Mesenchymal stem cell (in vitro differentiated cells and primary cell): ENCODE measurements at regions not wholly inside any gene's neighbourhood (a gene's known extent, or its start where the extent isn't known, plus 50 kb on each side); places are given as distances from the start of the nearest gene placed in this dataset.
"Not testable (repeated sequence)": the region's sequence is repeated elsewhere in the genome, so short reads cannot be mapped to it uniquely, and the experiment has no call there.

ENCODE experiments used
- DNase-seq: peaks from one replicate; pipeline ENCODE4 v3.0.0-alpha.2; 2013
- H2AFZ ChIP-seq: one replicate; pipeline ENCODE4 v1.6.1; 2013; ENCODE audit warnings: low read depth, mild to moderate bottlenecking, control low read depth, inconsistent platforms, low read length, moderate library complexity
- H2AK5ac ChIP-seq: 2 replicates; pipeline ENCODE4 v1.6.1; 2013; ENCODE audit warnings: low read length, moderate library complexity, mild to moderate bottlenecking, inconsistent platforms; ENCODE audit not compliant: severe bottlenecking
- H2BK120ac ChIP-seq: one replicate; pipeline ENCODE4 v1.6.1; 2013; ENCODE audit warnings: low read depth, mild to moderate bottlenecking, inconsistent platforms, low read length, moderate library complexity
- H2BK12ac ChIP-seq, 2 experiments: one replicate each; pipeline ENCODE4 v1.6.1; 2013; ENCODE audit warnings: inconsistent platforms in 2 of 2, low read length in 2 of 2, mild to moderate bottlenecking in 2 of 2, moderate library complexity in 2 of 2, control low read depth in 1 of 2
- H2BK15ac ChIP-seq: one replicate; pipeline ENCODE4 v1.6.1; 2013; ENCODE audit warnings: mild to moderate bottlenecking, low read depth, inconsistent platforms; ENCODE audit not compliant: poor library complexity, severe bottlenecking
- H2BK5ac ChIP-seq: 2 replicates; pipeline ENCODE4 v1.6.1; 2013; ENCODE audit warnings: low read depth, mild to moderate bottlenecking, low read length, control low read depth, inconsistent platforms; ENCODE audit not compliant: poor library complexity, severe bottlenecking
- H3K14ac ChIP-seq, 2 experiments: one replicate each; pipeline ENCODE4 v1.6.1; 2013; ENCODE audit warnings: inconsistent platforms in 2 of 2, low read length in 2 of 2, control low read depth in 1 of 2, mild to moderate bottlenecking in 1 of 2, moderate library complexity in 1 of 2
- H3K18ac ChIP-seq, 2 experiments: one replicate each; pipeline ENCODE4 v1.6.1; 2013; ENCODE audit warnings: inconsistent platforms in 2 of 2, low read length in 2 of 2, control low read depth in 1 of 2, low read depth in 1 of 2, mild to moderate bottlenecking in 1 of 2
- H3K23ac ChIP-seq, 2 experiments: one replicate each; pipeline ENCODE4 v1.6.1; 2013; ENCODE audit warnings: inconsistent platforms in 2 of 2, low read length in 2 of 2, mild to moderate bottlenecking in 2 of 2, moderate library complexity in 2 of 2, control low read depth in 1 of 2
- H3K27ac ChIP-seq: 2 replicates; pipeline ENCODE4 v1.5.1; 2013; ENCODE audit warnings: mild to moderate bottlenecking, moderate library complexity, low read length, control low read depth, inconsistent platforms; ENCODE audit not compliant: poor library complexity, severe bottlenecking
- H3K27me3 ChIP-seq, 2 experiments: 2 replicates each; pipeline versions ENCODE4 v1.6.1 to v1.7.0; 2013; ENCODE audit warnings: low read length in 2 of 2, mild to moderate bottlenecking in 2 of 2, moderate library complexity in 2 of 2, control low read depth in 1 of 2, inconsistent platforms in 1 of 2; ENCODE audit not compliant: control insufficient read depth in 1 of 2, insufficient read depth in 1 of 2
- H3K36me3 ChIP-seq, 2 experiments: 2 replicates each; pipeline versions ENCODE4 v1.6.1 to v1.7.0; 2013; ENCODE audit warnings: low read length in 2 of 2, control low read depth in 1 of 2, inconsistent platforms in 1 of 2, low read depth in 1 of 2, mild to moderate bottlenecking in 1 of 2; ENCODE audit not compliant: insufficient read depth in 2 of 2, control insufficient read depth in 1 of 2
- H3K4ac ChIP-seq, 2 experiments: one replicate each; pipeline ENCODE4 v1.6.1; 2013; ENCODE audit warnings: inconsistent platforms in 2 of 2, low read length in 2 of 2, mild to moderate bottlenecking in 2 of 2, moderate library complexity in 2 of 2, control low read depth in 1 of 2, low read depth in 1 of 2
- H3K4me1 ChIP-seq: 2 replicates; pipeline ENCODE4 v1.6.1; 2013; ENCODE audit warnings: low read depth, low read length, control low read depth; ENCODE audit not compliant: control insufficient read depth, insufficient read depth
- H3K4me2 ChIP-seq: 2 replicates; pipeline ENCODE4 v1.6.1; 2013; ENCODE audit warnings: low read length, mild to moderate bottlenecking, inconsistent platforms; ENCODE audit not compliant: poor library complexity, severe bottlenecking
- H3K4me3 ChIP-seq, 2 experiments: 2 replicates each; pipeline versions ENCODE4 v1.5.1 to v1.7.0; 2013; ENCODE audit warnings: low read length in 2 of 2, mild to moderate bottlenecking in 2 of 2, control low read depth in 1 of 2, low read depth in 1 of 2; ENCODE audit not compliant: insufficient read depth in 1 of 2
- H3K79me1 ChIP-seq: replicated peaks from 2 replicates; pipeline ENCODE4 v1.6.1; 2013; ENCODE audit warnings: mild to moderate bottlenecking, control low read depth, low read length, inconsistent platforms; ENCODE audit not compliant: poor library complexity, severe bottlenecking
- H3K9ac ChIP-seq: 2 replicates; pipeline ENCODE4 v1.7.0; 2013; ENCODE audit warnings: mild to moderate bottlenecking, low read length, moderate library complexity
- H3K9me3 ChIP-seq: 2 replicates; pipeline ENCODE4 v1.7.0; 2013; ENCODE audit warnings: mild to moderate bottlenecking, low read length; ENCODE audit not compliant: control insufficient read depth
- H4K8ac ChIP-seq: one replicate; pipeline ENCODE4 v1.6.1; 2013; ENCODE audit warnings: inconsistent platforms, mild to moderate bottlenecking, low read length, moderate library complexity
- H4K91ac ChIP-seq: one replicate; pipeline ENCODE4 v1.6.1; 2013; ENCODE audit warnings: mild to moderate bottlenecking, low read length, inconsistent platforms
- WGBS: methylation state at CpG from one replicate; pipeline ENCODE4 v1.1.7; 2013; ENCODE audit warnings: mixed read lengths; 5-methylcytosine and 5-hydroxymethylcytosine counted together

- Histone ChIP-seq H3K27ac (no peak overlapping the region), H4K8ac (no peak overlapping the region), H3K14ac (no peak overlapping the region), H3K79me1 (no peaks in the 10 kb centered on the region), H3K9me3 (no peaks in the 10 kb centered on the region), H3K4me2 (no peak overlapping the region), H3K27me3 (no peaks in the 10 kb centered on the region), H3K4me1 (no peaks in the 10 kb centered on the region), H3K9ac (no peak overlapping the region), H3K23ac (no peak overlapping the region), H2BK5ac (no peak overlapping the region), H3K36me3 (no peaks in the 10 kb centered on the region), H2BK120ac (no peak overlapping the region), H2AFZ (no peak overlapping the region), H3K4ac (no peak overlapping the region), H3K4me3 (no peak overlapping the region), H2AK5ac (no peak overlapping the region), H3K18ac (no peak overlapping the region), H2BK15ac (no peak overlapping the region), H4K91ac (no peak overlapping the region), H2BK12ac (no peak overlapping the region)
- 68% methylated on average over 4 of the region's 5 CpGs for WGBS
- no peak for DNase-seq
Measured at GRCh38 chr7:96921231-96921630, 84.1 kb upstream of the DLX6 start.

- Histone ChIP-seq H2BK15ac (no peak overlapping the region), H2AK5ac (no peak overlapping the region), H3K18ac (no peak overlapping the region), H2AFZ (no peak overlapping the region), H3K79me1 (no peaks in the 10 kb centered on the region), H4K8ac (no peak overlapping the region), H3K4me2 (no peak overlapping the region), H3K4me3 (no peak overlapping the region), H3K36me3 (no peaks in the 10 kb centered on the region), H2BK5ac (no peak overlapping the region), H3K9ac (no peak overlapping the region), H3K4me1 (no peaks in the 10 kb centered on the region), H3K23ac (no peak overlapping the region), H4K91ac (no peak overlapping the region), H3K14ac (no peak overlapping the region), H3K4ac (no peak overlapping the region), H3K27me3 (no peaks in the 10 kb centered on the region), H2BK12ac (no peak overlapping the region), H3K9me3 (no peaks in the 10 kb centered on the region), H2BK120ac (no peak overlapping the region), H3K27ac (no peak overlapping the region)
- WGBS, result 59% methylated on average over 3 of the region's 3 CpGs
- DNase-seq, result no peak
Measured at GRCh38 chr7:96921771-96922170, 83.6 kb upstream of the DLX6 start.

GRCh38 chr7:96923345-96923744 is 82.0 kb upstream of the DLX6 start:
- not testable (repeated sequence) for DNase-seq, H4K91ac ChIP-seq, H3K9me3 ChIP-seq, H2AFZ ChIP-seq, H3K36me3 ChIP-seq, H3K79me1 ChIP-seq, H4K8ac ChIP-seq, H3K27ac ChIP-seq, H2BK120ac ChIP-seq, H3K4me3 ChIP-seq, H2BK5ac ChIP-seq, H3K18ac ChIP-seq, H3K4me2 ChIP-seq, H3K27me3 ChIP-seq, H3K23ac ChIP-seq, H3K9ac ChIP-seq, H3K4me1 ChIP-seq, H2BK15ac ChIP-seq, H3K14ac ChIP-seq, H3K4ac ChIP-seq, H2AK5ac ChIP-seq, H2BK12ac ChIP-seq

GRCh38 chr7:96927131-96927530 is 78.2 kb upstream of the DLX6 start:
- no peak overlapping the region for H3K4me2 ChIP-seq
- no peak overlapping the region for H2BK15ac ChIP-seq
- no peaks in the 10 kb centered on the region for H3K9me3 ChIP-seq
- no peak overlapping the region for H3K4me3 ChIP-seq
- no peak overlapping the region for H4K91ac ChIP-seq
- no peak overlapping the region for H3K14ac ChIP-seq
- H3K36me3 ChIP-seq, result no peaks in the 10 kb centered on the region
- DNase-seq, result no peak
- H2BK12ac ChIP-seq, result no peak overlapping the region
- H3K23ac ChIP-seq, result no peak overlapping the region
- H3K9ac ChIP-seq, result no peak overlapping the region
- no peaks in the 10 kb centered on the region for H3K27me3 ChIP-seq
- no peak overlapping the region for H2AK5ac ChIP-seq
- no peaks in the 10 kb centered on the region for H3K4me1 ChIP-seq
- H3K4ac ChIP-seq, result no peak overlapping the region
- no peak overlapping the region for H2BK120ac ChIP-seq
- H2AFZ ChIP-seq, result no peak overlapping the region
- H3K79me1 ChIP-seq, result no peaks in the 10 kb centered on the region
- H2BK5ac ChIP-seq, result no peak overlapping the region
- WGBS, result 64% methylated on average over 3 of the region's 5 CpGs
- no peak overlapping the region for H3K18ac ChIP-seq
- H3K27ac ChIP-seq, result no peak overlapping the region
- H4K8ac ChIP-seq, result no peak overlapping the region
